ENCODE measurements at regions not wholly inside any gene's neighbourhood (a gene's known extent, or its start where the extent isn't known, plus 50 kb on each side); places are given as distances from the start of the nearest gene placed in this dataset.

DNA sequence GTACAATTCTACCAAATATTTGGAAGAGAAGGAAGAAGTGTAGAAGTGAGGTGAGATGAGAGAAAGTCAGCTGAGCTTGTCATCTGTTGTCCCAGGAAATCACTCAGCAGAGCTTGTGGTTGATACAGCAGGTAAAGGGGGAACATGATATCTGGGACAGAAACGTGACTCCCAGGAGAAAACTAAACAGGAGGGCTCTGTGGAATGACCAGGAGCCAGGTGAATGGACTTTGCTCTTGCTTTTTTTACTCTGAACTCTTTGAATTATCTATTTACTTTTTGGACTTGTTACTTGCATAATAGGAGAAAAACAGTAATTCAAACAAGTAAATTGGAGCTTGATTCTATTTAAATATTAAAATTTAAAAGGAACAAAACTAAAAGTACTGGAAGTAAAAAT, 555.6 kb upstream of the FRG1 start:
- TF ChIP-seq, protein P1, sequence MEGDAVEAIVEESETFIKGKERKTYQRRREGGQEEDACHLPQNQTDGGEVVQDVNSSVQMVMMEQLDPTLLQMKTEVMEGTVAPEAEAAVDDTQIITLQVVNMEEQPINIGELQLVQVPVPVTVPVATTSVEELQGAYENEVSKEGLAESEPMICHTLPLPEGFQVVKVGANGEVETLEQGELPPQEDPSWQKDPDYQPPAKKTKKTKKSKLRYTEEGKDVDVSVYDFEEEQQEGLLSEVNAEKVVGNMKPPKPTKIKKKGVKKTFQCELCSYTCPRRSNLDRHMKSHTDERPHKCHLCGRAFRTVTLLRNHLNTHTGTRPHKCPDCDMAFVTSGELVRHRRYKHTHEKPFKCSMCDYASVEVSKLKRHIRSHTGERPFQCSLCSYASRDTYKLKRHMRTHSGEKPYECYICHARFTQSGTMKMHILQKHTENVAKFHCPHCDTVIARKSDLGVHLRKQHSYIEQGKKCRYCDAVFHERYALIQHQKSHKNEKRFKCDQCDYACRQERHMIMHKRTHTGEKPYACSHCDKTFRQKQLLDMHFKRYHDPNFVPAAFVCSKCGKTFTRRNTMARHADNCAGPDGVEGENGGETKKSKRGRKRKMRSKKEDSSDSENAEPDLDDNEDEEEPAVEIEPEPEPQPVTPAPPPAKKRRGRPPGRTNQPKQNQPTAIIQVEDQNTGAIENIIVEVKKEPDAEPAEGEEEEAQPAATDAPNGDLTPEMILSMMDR (IDR thresholded peaks at IDR 0.05; ENCODE audit: low read depth, low read length), result no peak
- TF ChIP-seq EZH2phosphoT487 (IDR thresholded peaks at IDR 0.05; ENCODE audit: low read depth), result no peak
